AG04450 (cell line): ENCODE measurements at regions not wholly inside any gene's neighbourhood (a gene's known extent, or its start where the extent isn't known, plus 50 kb on each side); places are given as distances from the start of the nearest gene placed in this dataset.

ENCODE experiments used
- CTCF ChIA-PET: fragments of 300-600, 350-600 bp; formaldehyde crosslinking; extraction: SDS; loops from one replicate; lab custom pipeline; 2022; ENCODE audit warnings: antibody characterized with exemption, inconsistent platforms; lab: Charles Lee
- POLR2A ChIA-PET: fragments of 350-600 bp; formaldehyde crosslinking; extraction: SDS; loops from one replicate; lab custom pipeline; 2021; ENCODE audit warnings: antibody characterized with exemption, inconsistent platforms; lab: Yijun Ruan, JAX
- DNase-seq: peaks from one replicate; pipeline ENCODE4 v3.0.0-alpha.2; 2011; ENCODE audit warnings: low read depth, low spot score
- H3K27ac ChIP-seq: one replicate; pipeline ENCODE4 v1.5.1; 2012; ENCODE audit warnings: low read depth, low read length, control low read depth
- H3K27me3 ChIP-seq: one replicate; pipeline ENCODE4 v1.6.0; 2012; ENCODE audit warnings: low read length; ENCODE audit not compliant: control insufficient read depth, insufficient read depth
- H3K4me3 ChIP-seq: 2 replicates; pipeline ENCODE4 v1.5.1; 2011; ENCODE audit warnings: mild to moderate bottlenecking, low read depth, low read length, control low read depth
- H3K9me3 ChIP-seq: 2 replicates; pipeline ENCODE4 v1.5.1; 2012; ENCODE audit warnings: low read length; ENCODE audit not compliant: control insufficient read depth, insufficient read depth
- TF ChIP-seq, protein P1 (sequence below): IDR thresholded peaks from 2 replicates; pipeline ENCODE4 v1.5.1; 2011; ENCODE audit warnings: low read depth, low read length, control low read depth, inconsistent platforms

- no peak overlapping the region for H3K4me3 ChIP-seq
- H3K27ac ChIP-seq = no peak overlapping the region
- CTCF ChIA-PET = no interaction called here
- POLR2A ChIA-PET = no interaction called here
- TF ChIP-seq, protein P1, sequence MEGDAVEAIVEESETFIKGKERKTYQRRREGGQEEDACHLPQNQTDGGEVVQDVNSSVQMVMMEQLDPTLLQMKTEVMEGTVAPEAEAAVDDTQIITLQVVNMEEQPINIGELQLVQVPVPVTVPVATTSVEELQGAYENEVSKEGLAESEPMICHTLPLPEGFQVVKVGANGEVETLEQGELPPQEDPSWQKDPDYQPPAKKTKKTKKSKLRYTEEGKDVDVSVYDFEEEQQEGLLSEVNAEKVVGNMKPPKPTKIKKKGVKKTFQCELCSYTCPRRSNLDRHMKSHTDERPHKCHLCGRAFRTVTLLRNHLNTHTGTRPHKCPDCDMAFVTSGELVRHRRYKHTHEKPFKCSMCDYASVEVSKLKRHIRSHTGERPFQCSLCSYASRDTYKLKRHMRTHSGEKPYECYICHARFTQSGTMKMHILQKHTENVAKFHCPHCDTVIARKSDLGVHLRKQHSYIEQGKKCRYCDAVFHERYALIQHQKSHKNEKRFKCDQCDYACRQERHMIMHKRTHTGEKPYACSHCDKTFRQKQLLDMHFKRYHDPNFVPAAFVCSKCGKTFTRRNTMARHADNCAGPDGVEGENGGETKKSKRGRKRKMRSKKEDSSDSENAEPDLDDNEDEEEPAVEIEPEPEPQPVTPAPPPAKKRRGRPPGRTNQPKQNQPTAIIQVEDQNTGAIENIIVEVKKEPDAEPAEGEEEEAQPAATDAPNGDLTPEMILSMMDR = no peak
- DNase-seq = no peak
- H3K27me3 ChIP-seq = no peaks in the 10 kb centered on the region
- H3K9me3 ChIP-seq = peaks cover 63% of the 10 kb centered on the region
Measured at GRCh38 chr1:5348732-5349465, 643.3 kb downstream of the NPHP4 start.

- Histone ChIP-seq H3K27ac (no peak overlapping the region), H3K9me3 (peaks cover 70% of the 10 kb centered on the region), H3K27me3 (no peaks in the 10 kb centered on the region), H3K4me3 (no peak overlapping the region)
- DNase-seq = no peak
- ChIA-PET POLR2A (no interaction called here), CTCF (no interaction called here)
- TF ChIP-seq, protein P1 = no peak
Measured at GRCh38 chr1:5347726-5348125, 644.5 kb downstream of the NPHP4 start.

DNA sequence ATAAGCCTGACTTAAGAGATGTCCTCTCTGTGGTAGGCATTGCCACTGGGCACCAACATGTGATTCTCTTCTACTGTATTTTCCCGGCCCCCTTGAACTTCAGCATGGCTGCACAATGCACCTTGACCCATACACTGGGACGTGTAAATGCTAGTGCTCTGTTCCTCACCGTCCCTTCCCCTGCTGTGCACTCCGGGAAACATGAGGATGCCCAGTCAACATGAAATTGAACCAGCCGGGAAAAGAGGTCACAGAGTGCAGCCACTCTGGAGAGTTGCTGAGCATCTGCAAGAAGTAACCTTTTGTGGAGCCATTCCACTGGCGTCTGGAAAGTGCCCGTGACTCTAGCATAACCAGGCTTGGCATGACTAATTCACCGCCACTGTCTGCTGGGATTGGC, 646.7 kb downstream of the NPHP4 start:
- ChIA-PET POLR2A (no interaction called here), CTCF (no interaction called here)

DNA sequence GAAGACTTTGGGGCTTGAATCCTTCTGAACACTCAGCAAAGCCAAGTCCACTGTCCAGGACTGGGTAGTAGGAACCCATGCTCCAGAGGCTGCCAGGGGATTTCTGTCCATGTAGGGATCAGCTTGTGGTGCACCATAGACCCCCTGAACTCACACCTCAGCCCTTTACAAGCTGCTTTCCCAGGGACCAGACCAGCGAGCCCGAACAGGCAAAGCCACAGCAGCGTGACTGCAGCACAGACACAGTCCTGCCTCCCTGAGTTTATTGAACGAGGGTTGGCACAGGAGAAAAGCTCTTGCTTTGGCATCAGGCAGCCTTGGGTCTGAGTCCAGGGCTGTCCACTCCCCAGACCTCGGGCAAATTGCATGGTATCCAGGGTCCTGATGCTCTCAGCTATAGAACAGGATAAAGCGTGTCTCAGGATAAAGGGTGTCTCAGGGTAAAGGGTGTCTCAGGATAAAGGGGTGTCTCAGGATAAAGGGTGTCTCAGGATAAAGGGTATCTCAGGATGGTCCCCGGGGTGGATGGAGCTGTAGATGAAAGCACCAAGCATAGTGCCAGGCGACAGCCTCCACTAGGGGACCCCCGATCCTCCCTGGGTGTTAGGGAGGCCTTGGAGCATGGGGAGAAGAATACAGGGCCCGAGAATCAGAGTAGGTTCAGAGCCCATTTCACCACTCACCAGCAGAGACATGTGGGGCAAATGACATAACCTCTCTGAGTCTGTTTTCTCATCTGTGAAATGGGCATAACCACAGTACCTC, 648.8 kb downstream of the NPHP4 start:
- POLR2A ChIA-PET = no interaction called here

More for the DNA sequence above, 646.7 kb downstream of the NPHP4 start:
- H3K9me3 ChIP-seq = peaks cover 82% of the 10 kb centered on the region
- H3K27ac ChIP-seq = no peak overlapping the region
- no peak overlapping the region for H3K4me3 ChIP-seq
- no peaks in the 10 kb centered on the region for H3K27me3 ChIP-seq
- TF ChIP-seq, protein P1 = no peak
- no peak for DNase-seq

More for the DNA sequence above, 648.8 kb downstream of the NPHP4 start:
- CTCF ChIA-PET = no interaction called here
- Histone ChIP-seq H3K4me3 (no peak overlapping the region), H3K27me3 (no peaks in the 10 kb centered on the region), H3K27ac (no peak overlapping the region), H3K9me3 (peaks cover 74% of the 10 kb centered on the region)
- TF ChIP-seq, protein P1 = no peak
- no peak for DNase-seq
